ENCODE measurements at regions not wholly inside any gene's neighbourhood (a gene's known extent, or its start where the extent isn't known, plus 50 kb on each side); places are given as distances from the start of the nearest gene placed in this dataset.

- DNase-seq = no peak
Measured at GRCh38 chr11:71066311-71066710, 186.1 kb downstream of the SHANK2 start.

GRCh38 chr11:71065841-71066240, 186.5 kb downstream of the SHANK2 start:
- ATAC-seq (no peak), DNase-seq (no peak)
- intact Hi-C loops (cut with micrococcal nuclease) = no loop called here

More at GRCh38 chr11:71066311-71066710, 186.1 kb downstream of the SHANK2 start:
- intact Hi-C loops (cut with micrococcal nuclease) = no loop called here
- ATAC-seq = no peak

DNA sequence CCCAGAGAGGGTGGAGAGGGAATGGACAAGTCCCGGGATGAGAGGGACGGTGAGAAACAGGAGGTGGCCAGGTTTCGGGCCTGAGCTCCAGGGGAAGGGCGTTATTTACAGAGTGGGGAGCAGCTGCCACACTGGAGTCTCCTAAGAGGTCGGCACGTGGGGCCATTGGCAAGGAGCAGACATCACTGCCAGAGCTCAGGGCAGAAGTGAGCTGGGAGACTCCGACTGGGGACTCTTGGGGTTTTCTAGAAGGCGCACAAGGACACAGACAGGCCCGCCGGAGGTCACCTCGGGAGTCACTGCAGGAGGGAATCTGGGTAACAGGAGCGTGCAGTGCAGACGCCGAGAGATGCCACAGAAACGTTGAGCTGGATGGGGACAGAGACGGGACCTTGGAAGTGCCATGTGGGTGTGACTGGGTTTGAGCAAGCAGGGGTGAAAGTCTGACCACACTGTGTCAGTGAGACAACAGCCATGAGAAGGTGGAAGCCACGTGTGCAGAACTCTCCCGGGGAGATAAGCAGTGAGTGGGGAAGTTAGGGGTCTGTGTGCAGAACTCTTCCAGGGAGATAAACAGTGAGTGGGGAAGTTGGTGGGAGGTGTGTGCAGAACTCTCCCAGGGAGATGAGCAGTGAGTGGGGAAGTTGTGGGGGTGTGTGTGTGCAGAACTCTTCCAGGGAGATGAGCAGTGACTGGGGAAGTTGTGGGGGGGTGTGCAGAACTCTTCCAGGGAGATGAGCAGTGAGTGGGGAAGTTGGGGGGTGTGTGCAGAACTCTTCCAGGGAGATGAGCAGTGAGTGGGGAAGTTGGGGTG, 187.5 kb downstream of the SHANK2 start:
- ATAC-seq (no peak), DNase-seq (no peak)
- intact Hi-C loops (cut with micrococcal nuclease) = no loop called here

DNA sequence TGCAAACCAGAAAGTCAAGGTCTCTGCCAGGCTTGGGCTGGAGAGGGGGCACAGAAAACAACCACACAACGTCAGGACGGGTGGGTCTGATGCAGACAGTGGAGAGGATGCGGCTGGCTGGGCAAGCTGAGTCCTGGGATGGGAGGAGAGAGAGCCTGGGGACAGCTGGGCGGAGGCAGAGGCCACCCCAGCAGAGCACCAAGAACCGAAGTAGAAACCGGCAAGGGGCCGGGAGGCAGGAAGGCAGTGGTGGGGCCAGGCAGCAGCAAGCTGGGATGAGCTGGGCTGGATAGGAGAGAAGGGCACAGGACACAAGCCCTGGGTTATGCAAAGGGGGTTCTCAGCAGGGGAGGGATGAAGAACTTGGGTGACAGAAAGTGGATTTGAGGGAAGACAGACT, 188.2 kb downstream of the SHANK2 start:
- DNase-seq (no peak), ATAC-seq (no peak)
- intact Hi-C loops (cut with micrococcal nuclease) = no loop called here

DNA sequence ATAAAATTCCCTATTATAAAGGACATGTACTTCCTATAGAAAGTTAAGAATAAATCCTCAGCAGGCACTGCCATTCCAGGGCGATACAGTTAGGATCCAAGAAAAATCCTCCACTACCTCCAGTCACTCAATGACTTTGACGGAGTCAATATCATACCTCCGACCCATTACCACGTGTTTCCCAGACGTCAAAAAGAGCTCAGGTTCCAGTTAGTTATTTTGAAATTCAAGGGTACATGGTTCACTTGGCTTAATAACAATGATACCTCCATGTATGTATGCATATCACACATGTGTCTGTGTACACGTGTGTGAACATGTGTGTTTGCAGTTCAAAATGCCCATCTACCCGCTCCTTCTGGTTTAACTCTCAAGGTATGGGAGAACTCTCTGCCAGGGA, 189.2 kb downstream of the SHANK2 start:
- no peak for DNase-seq
- no peak for ATAC-seq
- intact Hi-C loops (cut with micrococcal nuclease) = no loop called here

DNA sequence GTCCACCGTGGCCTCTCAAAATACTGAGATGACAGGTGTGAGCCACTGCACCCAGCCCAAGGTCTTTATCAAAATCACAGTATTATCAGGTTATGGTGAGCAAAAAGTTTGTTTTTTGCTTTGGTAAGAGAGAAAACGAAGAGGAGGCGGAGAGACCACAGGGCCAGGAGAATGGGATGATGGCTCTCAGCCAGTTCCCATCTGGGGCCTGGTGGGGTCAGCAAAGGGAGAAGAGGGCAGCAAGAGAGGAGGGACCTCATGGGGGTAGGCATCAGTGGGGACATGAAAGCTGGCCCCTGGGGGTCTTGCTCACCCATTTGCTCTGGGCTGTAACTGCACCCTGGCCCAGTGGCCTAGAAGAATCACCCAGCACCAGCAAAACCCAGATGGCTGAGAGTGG, 190.2 kb downstream of the SHANK2 start:
- DNase-seq (no peak), ATAC-seq (no peak)
- intact Hi-C loops (cut with micrococcal nuclease) = no loop called here

DNA sequence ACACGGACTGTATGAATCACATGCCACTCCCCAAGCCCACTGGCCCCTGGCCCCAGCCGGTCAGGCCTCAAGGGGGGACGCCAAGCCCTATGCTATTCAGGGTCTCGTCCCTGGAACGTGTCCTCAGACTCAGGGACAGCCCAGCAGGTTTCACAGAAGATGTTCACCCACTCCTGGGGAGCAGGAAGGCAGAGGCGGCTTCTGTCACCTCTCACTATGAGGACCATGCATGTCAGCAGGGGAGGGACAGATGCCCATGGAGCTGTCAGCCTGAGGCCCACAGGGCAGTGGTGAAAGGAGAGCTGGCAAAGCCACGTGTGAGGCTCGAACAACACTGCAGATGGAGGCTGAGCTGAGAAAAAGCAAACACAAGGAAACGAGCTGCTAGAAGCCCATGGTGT, 192.0 kb downstream of the SHANK2 start:
- ATAC-seq (no peak), DNase-seq (no peak)
- intact Hi-C loops (cut with micrococcal nuclease) = no loop called here

DNA sequence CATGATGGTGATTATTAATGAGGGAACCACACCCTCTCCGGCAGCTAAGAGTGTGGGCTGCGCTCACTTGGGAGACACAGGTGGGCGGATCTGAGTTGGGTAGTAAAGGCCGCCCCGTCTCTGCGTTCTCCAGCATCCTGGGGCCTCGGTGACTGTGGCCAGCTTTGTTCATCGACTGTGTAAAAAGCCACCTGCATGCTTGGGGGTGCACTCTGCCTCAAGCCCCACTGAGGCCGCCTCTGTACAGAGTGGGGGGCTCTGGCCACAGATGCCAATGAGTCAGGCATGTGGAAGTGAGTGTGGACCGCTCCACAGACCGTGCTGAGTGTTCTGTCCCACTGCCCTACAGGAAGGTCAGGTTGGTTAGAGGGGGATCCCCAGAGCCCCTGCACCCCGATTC, 192.7 kb downstream of the SHANK2 start:
- DNase-seq (no peak), ATAC-seq (no peak)
- intact Hi-C loops (cut with micrococcal nuclease) = no loop called here

DNA sequence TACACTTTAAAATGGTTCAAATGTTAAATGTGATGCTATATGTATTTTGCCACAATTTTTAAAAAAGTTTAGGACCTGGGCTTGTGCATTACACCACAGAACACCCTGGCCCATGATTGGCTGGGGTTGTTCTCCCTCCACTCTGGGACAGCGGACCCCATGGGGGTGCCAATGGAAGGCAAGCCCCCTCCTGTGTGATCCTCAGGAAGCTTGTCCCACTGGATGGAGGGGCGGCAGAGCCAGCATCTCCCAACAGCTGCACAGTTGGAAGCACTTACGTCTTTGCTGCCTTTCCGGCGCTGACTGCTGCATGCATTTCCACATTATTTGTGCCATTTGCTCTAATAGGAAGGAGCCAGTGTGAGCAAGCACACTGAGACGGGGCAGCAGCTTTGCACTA, 196.5 kb downstream of the SHANK2 start:
- ATAC-seq = no peak
- intact Hi-C loops (cut with micrococcal nuclease) = no loop called here
- no peak for DNase-seq
